GM12865 (cell line): ENCODE measurements at regions not wholly inside any gene's neighbourhood (a gene's known extent, or its start where the extent isn't known, plus 50 kb on each side); places are given as distances from the start of the nearest gene placed in this dataset.

Source experiments
- DNase-seq: peaks from one replicate; pipeline ENCODE4 v3.0.0; 2010; ENCODE audit warnings: low read depth
- H3K4me3 ChIP-seq: 2 replicates; pipeline ENCODE4 v1.5.1; 2011; ENCODE audit warnings: mild to moderate bottlenecking, low read depth, low read length, control low read depth
- CTCF ChIP-seq: IDR thresholded peaks from 2 replicates; pipeline ENCODE4 v1.5.1; 2011; ENCODE audit warnings: low read length, control low read depth, low read depth, inconsistent platforms; ENCODE audit not compliant: insufficient read depth; ENCODE audit errors: missing control alignments

- peak; percentile 47 for DNase-seq
- peak; percentile 69 for TF ChIP-seq CTCF
- no peak overlapping the region for H3K4me3 ChIP-seq
Observed at GRCh38 chr10:101291331-101292193, 62.3 kb upstream of the LBX1 start.

GRCh38 chr10:101292194-101293006 is 61.6 kb upstream of the BTRC start:
- TF ChIP-seq CTCF, result no peak
- DNase-seq, result no peak
- H3K4me3 ChIP-seq, result no peak overlapping the region

GRCh38 chr10:101293007-101293723 is 60.8 kb upstream of the BTRC start:
- H3K4me3 ChIP-seq, result no peak overlapping the region
- TF ChIP-seq CTCF, result no peak
- no peak for DNase-seq

GRCh38 chr10:101294109-101294508 is 59.9 kb upstream of the BTRC start:
- TF ChIP-seq CTCF, result no peak
- H3K4me3 ChIP-seq, result no peak overlapping the region
- DNase-seq, result no peak

- no peak overlapping the region for H3K4me3 ChIP-seq
- DNase-seq, result no peak
- TF ChIP-seq CTCF, result no peak
Observed at GRCh38 chr10:101295261-101295660, 58.7 kb upstream of the BTRC start.

GRCh38 chr10:101297901-101298486 is 56.0 kb upstream of the BTRC start:
- H3K4me3 ChIP-seq, result no peak overlapping the region
- TF ChIP-seq CTCF, result peak; percentile 95
- peak; percentile 68 for DNase-seq
